A673 (cell line): ENCODE measurements at regions not wholly inside any gene's neighbourhood (a gene's known extent, or its start where the extent isn't known, plus 50 kb on each side); places are given as distances from the start of the nearest gene placed in this dataset.

Experiments used
- BruUV-seq: library from RNA; stranded (reverse); fragments of 400-500 nt; replicated peaks from 2 replicates; lab custom pipeline; 2021; lab: Mats Ljungman, UMichigan
- CTCF ChIA-PET: fragments of 300-600 bp; sonication (Branson Sonifier 250); formaldehyde crosslinking; loops from one replicate; lab custom pipeline; 2022; ENCODE audit warnings: antibody characterized with exemption; lab: Charles Lee
- POLR2A ChIA-PET: fragments of 300-600 bp; sonication (Branson Sonifier 250); formaldehyde crosslinking; loops from one replicate; lab custom pipeline; 2022; ENCODE audit warnings: antibody characterized with exemption; ENCODE audit not compliant: low non-redundant PET; lab: Charles Lee
- DNase-seq: peaks from one replicate; pipeline ENCODE4 v3.0.0-alpha.2; 2015; ENCODE audit warnings: low spot score
- H3K27ac ChIP-seq: fragments of 200-600 bp; sonication (generic); 2 replicates; pipeline ENCODE4 v1.5.1; 2016; ENCODE audit warnings: mixed run types, low read depth, mild to moderate bottlenecking, mixed read lengths, antibody characterized with exemption, low read length; ENCODE audit not compliant: poor library complexity, severe bottlenecking
- H3K27me3 ChIP-seq: fragments of 200-600 bp; sonication (generic); replicated peaks from 2 replicates; pipeline ENCODE4 v1.6.1; 2017; ENCODE audit warnings: mixed run types, low read depth, mild to moderate bottlenecking, mixed read lengths, antibody characterized with exemption, low read length; ENCODE audit not compliant: insufficient read depth, poor library complexity
- H3K36me3 ChIP-seq: fragments of 200-600 bp; sonication (generic); 2 replicates; pipeline ENCODE4 v1.6.1; 2016; ENCODE audit warnings: mixed run types, mild to moderate bottlenecking, mixed read lengths, antibody characterized with exemption, low read length; ENCODE audit not compliant: insufficient read depth, poor library complexity, severe bottlenecking
- H3K4me1 ChIP-seq: fragments of 200-600 bp; sonication (generic); 2 replicates; pipeline ENCODE4 v1.6.1; 2017; ENCODE audit warnings: mixed run types, mild to moderate bottlenecking, mixed read lengths, antibody characterized with exemption, low read length; ENCODE audit not compliant: insufficient read depth, poor library complexity, severe bottlenecking
- H3K4me3 ChIP-seq: fragments of 200-600 bp; sonication (generic); 2 replicates; pipeline ENCODE4 v1.5.1; 2016; ENCODE audit warnings: low read depth, mixed run types, mild to moderate bottlenecking, mixed read lengths, low read length; ENCODE audit not compliant: poor library complexity, severe bottlenecking
- H3K9me3 ChIP-seq: fragments of 200-600 bp; sonication (generic); 2 replicates; pipeline ENCODE4 v1.6.1; 2016; ENCODE audit warnings: mixed run types, low read depth, mild to moderate bottlenecking, mixed read lengths, antibody characterized with exemption, low read length; ENCODE audit not compliant: poor library complexity, severe bottlenecking
- CTCF ChIP-seq: fragments of 300-800, 200-600 bp; sonication (generic); conservative IDR thresholded peaks from 2 replicates; pipeline ENCODE4 v1.5.1; 2017; ENCODE audit warnings: low read depth, mild to moderate bottlenecking, antibody characterized with exemption, low read length, moderate library complexity, mixed read lengths
- EZH2 ChIP-seq: fragments of 200-600 bp; sonication (generic); IDR thresholded peaks from 2 replicates; pipeline ENCODE4 v1.6.1; 2017; ENCODE audit warnings: borderline replicate concordance, low read depth, mild to moderate bottlenecking, mixed read lengths, antibody characterized with exemption, low read length; ENCODE audit not compliant: poor library complexity, severe bottlenecking
- intact Hi-C: fragments of 100-400 bp; cut with micrococcal nuclease; formaldehyde crosslinking; loops from one replicate; pipeline ENCODE4 v1.10.0; 2022; ENCODE audit not compliant: unreplicated experiment

GRCh38 chr7:114343949-114344708 is 70.5 kb upstream of the FOXP2 start:
- peaks cover 12% of the 10 kb centered on the region for H3K27me3 ChIP-seq
- no TSS peak for BruUV-seq
- DNase-seq, result no peak
- no peak overlapping the region for H3K4me3 ChIP-seq
- H3K27ac ChIP-seq, result no peak overlapping the region
- no peaks in the 10 kb centered on the region for H3K4me1 ChIP-seq
- H3K36me3 ChIP-seq, result no peaks in the 10 kb centered on the region
- CTCF ChIA-PET, result no interaction called here
- POLR2A ChIA-PET, result no interaction called here
- intact Hi-C loops, result no loop called here
- H3K9me3 ChIP-seq, result no peaks in the 10 kb centered on the region
- TF ChIP-seq EZH2, result no peak
- TF ChIP-seq CTCF, result no peak

GRCh38 chr7:114342431-114343179 is 72.0 kb upstream of the FOXP2 start:
- TF ChIP-seq CTCF (no peak), EZH2 (no peak)
- no peaks in the 10 kb centered on the region for H3K36me3 ChIP-seq
- ChIA-PET POLR2A (no interaction called here), CTCF (no interaction called here)
- H3K4me3 ChIP-seq, result no peak overlapping the region
- no TSS peak for BruUV-seq
- H3K4me1 ChIP-seq, result no peaks in the 10 kb centered on the region
- peaks cover 12% of the 10 kb centered on the region for H3K27me3 ChIP-seq
- no peak overlapping the region for H3K27ac ChIP-seq
- no peaks in the 10 kb centered on the region for H3K9me3 ChIP-seq
- DNase-seq, result no peak
- intact Hi-C loops, result no loop called here

DNA sequence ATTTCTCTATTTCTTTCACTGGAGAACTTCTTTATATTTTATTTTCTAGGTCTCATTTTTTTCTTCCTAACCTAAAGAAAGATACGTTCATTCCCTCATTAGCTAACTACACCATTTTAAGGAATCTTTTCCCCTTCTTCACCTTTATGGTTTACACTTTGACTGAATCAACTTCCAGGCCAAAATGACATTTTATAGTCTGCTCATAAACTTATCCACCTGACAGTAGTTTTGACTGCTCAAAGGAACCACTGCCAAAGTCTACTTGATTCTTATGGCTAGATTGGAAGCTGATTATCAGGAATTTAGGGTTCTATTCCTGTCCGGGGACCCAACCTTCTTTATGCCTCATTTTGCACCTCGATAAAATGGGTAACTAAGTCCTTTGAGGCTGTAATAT is 73.0 kb upstream of the FOXP2 start:
- BruUV-seq, result no TSS peak
- Histone ChIP-seq H3K27ac (no peak overlapping the region), H3K27me3 (peaks cover 12% of the 10 kb centered on the region), H3K4me1 (no peaks in the 10 kb centered on the region), H3K9me3 (no peaks in the 10 kb centered on the region), H3K4me3 (no peak overlapping the region), H3K36me3 (no peaks in the 10 kb centered on the region)
- ChIA-PET POLR2A (no interaction called here), CTCF (no interaction called here)
- DNase-seq, result no peak
- TF ChIP-seq CTCF, result no peak
- TF ChIP-seq EZH2, result no peak
- intact Hi-C loops, result no loop called here
